ENCODE measurements at regions not wholly inside any gene's neighbourhood (a gene's known extent, or its start where the extent isn't known, plus 50 kb on each side); places are given as distances from the start of the nearest gene placed in this dataset.
"Not testable (repeated sequence)": the region's sequence is repeated elsewhere in the genome, so short reads cannot be mapped to it uniquely, and the experiment has no call there.

- TF ChIP-seq CTCF (IDR thresholded peaks at IDR 0.05), result no peak
- intact Hi-C loops (cut with DNase I), result no loop called here
- DNase-seq, result no peak
- H3K27ac ChIP-seq, result no peak overlapping the region
- ATAC-seq, result no peak
- H3K27me3 ChIP-seq (ENCODE audit: low read depth), result no peaks in the 10 kb centered on the region
- no peak overlapping the region for H3K4me3 ChIP-seq
- no peaks in the 10 kb centered on the region for H3K4me1 ChIP-seq
- H3K9me3 ChIP-seq, result no peaks in the 10 kb centered on the region
- no peaks in the 10 kb centered on the region for H3K36me3 ChIP-seq
Observed at GRCh38 chr5:119968690-119969089, 339.3 kb downstream of the FAM170A start.

GRCh38 chr5:119987077-119987476 is 357.7 kb downstream of the FAM170A start:
- H3K27ac ChIP-seq; H3K4me3 ChIP-seq; H3K9me3 ChIP-seq; H3K36me3 ChIP-seq; H3K4me1 ChIP-seq; intact Hi-C loops (cut with DNase I); H3K27me3 ChIP-seq (ENCODE audit: low read depth); ATAC-seq; DNase-seq: not testable (repeated sequence)

GRCh38 chr5:119991625-119992024 is 362.3 kb downstream of the FAM170A start:
- no peak overlapping the region for H3K27ac ChIP-seq
- no peak for DNase-seq
- intact Hi-C loops (cut with DNase I), result no loop called here

GRCh38 chr5:119996128-119996527 is 366.8 kb downstream of the FAM170A start:
- Histone ChIP-seq H3K36me3 (no peaks in the 10 kb centered on the region), H3K4me3 (no peak overlapping the region), H3K27me3 (ENCODE audit: low read depth) (no peaks in the 10 kb centered on the region), H3K9me3 (no peaks in the 10 kb centered on the region), H3K4me1 (no peaks in the 10 kb centered on the region), H3K27ac (no peak overlapping the region)
- ATAC-seq (no peak), DNase-seq (no peak)
- intact Hi-C loops (cut with DNase I), result no loop called here
- TF ChIP-seq CTCF (IDR thresholded peaks at IDR 0.05), result no peak

More at GRCh38 chr5:119991625-119992024, 362.3 kb downstream of the FAM170A start:
- no peaks in the 10 kb centered on the region for H3K27me3 ChIP-seq (ENCODE audit: low read depth)
- no peak overlapping the region for H3K4me3 ChIP-seq
- H3K9me3 ChIP-seq, result peaks cover 8% of the 10 kb centered on the region
- no peak for ATAC-seq
- no peak for TF ChIP-seq CTCF (IDR thresholded peaks at IDR 0.05)
- H3K4me1 ChIP-seq, result no peaks in the 10 kb centered on the region
- no peaks in the 10 kb centered on the region for H3K36me3 ChIP-seq

- ATAC-seq (no peak), DNase-seq (no peak)
- no peak for TF ChIP-seq CTCF (IDR thresholded peaks at IDR 0.05)
- intact Hi-C loops (cut with DNase I), result no loop called here
- H3K27me3 ChIP-seq (ENCODE audit: low read depth), result no peaks in the 10 kb centered on the region
- H3K4me1 ChIP-seq, result no peaks in the 10 kb centered on the region
- H3K9me3 ChIP-seq, result no peaks in the 10 kb centered on the region
- no peak overlapping the region for H3K4me3 ChIP-seq
- H3K27ac ChIP-seq, result no peak overlapping the region
- no peaks in the 10 kb centered on the region for H3K36me3 ChIP-seq
Observed at GRCh38 chr5:120007598-120007997, 378.2 kb downstream of the FAM170A start.

GRCh38 chr5:120012431-120012830 is 383.1 kb downstream of the FAM170A start:
- DNase-seq, result no peak
- Histone ChIP-seq H3K27ac (no peak overlapping the region), H3K4me1 (no peaks in the 10 kb centered on the region), H3K4me3 (no peak overlapping the region), H3K9me3 (no peaks in the 10 kb centered on the region), H3K36me3 (no peaks in the 10 kb centered on the region), H3K27me3 (ENCODE audit: low read depth) (no peaks in the 10 kb centered on the region)
- ATAC-seq, result no peak
- intact Hi-C loops (cut with DNase I), result no loop called here
- TF ChIP-seq CTCF (IDR thresholded peaks at IDR 0.05), result no peak
